Hematopoietic multipotent progenitor cell (in vitro differentiated cells): ENCODE measurements at regions not wholly inside any gene's neighbourhood (a gene's known extent, or its start where the extent isn't known, plus 50 kb on each side); places are given as distances from the start of the nearest gene placed in this dataset.
"Not testable (repeated sequence)": the region's sequence is repeated elsewhere in the genome, so short reads cannot be mapped to it uniquely, and the experiment has no call there.

Experiments
- DNase-seq, 3 donors: peaks; one replicate each; pipeline ENCODE4 v3.0.0-alpha.2; 2011 to 2015; ENCODE audit warnings: low read depth in 2 of 3, low spot score in 2 of 3

- no peak for DNase-seq
Measured at GRCh38 chr2:62335612-62336011, 139.7 kb downstream of the B3GNT2 start.

DNA sequence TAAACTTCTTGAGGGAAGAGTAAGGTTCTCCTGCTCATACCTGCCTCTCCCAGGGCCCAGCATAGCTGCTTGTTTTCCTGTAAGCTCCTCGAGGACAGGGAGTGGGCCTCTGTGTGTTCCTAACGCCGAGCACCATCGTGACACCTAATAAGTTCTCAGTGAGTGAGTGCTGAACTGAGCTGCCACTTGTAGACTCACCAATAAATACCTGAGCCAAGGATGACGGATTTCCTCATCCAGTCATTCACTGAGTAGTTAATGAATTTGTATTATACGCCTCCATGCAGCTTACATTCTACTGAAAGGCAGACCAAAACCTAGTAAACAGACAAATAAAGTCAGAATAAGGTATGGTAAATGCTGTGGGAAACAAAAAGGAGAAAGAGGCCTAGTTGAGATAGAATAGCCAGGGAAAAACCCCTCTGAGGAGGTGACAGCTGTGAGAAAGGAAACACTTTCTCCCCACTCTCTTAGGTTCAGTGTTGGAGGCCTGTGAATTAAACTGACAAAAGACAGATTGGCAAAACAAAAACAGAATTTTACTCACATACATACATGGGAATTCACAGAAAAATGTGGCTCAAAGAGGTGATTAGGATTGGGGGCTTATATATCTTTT is 138.6 kb downstream of the B3GNT2 start:
- no peak for DNase-seq

GRCh38 chr2:62334009-62334408 is 138.1 kb downstream of the B3GNT2 start:
- peak in 1 of 3 donors; percentile 15 for DNase-seq

GRCh38 chr2:62330959-62331358 is 135.0 kb downstream of the B3GNT2 start:
- DNase-seq = no peak

GRCh38 chr2:62329797-62330196 is 133.9 kb downstream of the B3GNT2 start:
- DNase-seq = no peak

DNA sequence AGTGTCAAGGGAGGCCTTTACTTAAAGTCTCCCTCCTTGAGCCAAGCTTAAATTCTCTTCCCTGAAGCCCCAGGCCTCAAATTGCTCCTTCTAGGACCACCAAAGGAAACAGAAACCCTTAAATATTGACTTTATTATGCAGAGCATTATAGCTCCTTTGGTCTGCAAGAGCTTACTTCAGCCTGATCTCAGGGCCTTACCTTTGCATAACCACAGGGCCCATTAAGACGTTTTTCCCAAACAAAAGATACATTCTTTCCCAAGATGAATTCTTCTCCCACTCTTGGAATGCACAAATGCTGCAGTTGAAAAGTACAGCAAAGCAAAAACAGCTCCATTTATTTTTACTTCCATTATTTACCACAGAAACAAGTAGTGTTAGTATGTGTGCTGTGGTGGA is 130.8 kb downstream of the B3GNT2 start:
- DNase-seq = no peak

- no peak for DNase-seq
Measured at GRCh38 chr2:62325398-62325797, 129.5 kb downstream of the B3GNT2 start.

- DNase-seq = no peak
Measured at GRCh38 chr2:62321380-62322289, 125.7 kb downstream of the B3GNT2 start.

DNA sequence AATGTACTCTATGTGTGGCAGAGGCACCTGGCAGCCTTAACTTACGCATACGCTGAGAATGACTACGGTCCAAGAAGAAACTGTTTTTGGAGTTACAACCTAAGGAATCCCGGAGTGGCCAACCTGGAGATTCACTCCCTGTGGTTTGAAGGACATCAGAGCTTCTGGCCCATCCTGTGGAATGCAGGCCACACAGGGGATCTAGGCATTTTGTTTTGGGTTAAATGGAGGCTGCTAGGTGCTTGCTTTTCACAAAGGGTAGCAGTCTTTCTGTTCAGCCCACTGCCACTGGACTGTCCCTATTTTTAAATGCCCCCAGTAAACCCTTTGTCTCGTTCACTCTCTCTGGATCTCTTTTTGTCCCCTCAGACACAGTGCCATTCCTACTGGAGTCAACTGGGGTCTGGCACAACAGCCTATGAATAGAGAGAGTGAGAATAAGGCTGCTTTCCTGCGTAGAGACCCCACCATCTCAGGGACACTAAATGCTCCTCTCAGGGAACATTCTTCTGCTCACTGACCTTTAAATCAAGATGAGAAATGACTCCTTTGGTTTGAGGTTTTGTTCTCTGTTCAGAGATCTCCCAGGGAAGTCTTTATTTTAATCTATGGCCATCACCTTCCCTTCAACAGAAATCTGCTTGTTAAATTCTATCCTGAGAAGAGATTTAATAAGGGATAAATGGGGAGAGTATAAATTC is 124.9 kb downstream of the B3GNT2 start:
- DNase-seq = no peak

DNA sequence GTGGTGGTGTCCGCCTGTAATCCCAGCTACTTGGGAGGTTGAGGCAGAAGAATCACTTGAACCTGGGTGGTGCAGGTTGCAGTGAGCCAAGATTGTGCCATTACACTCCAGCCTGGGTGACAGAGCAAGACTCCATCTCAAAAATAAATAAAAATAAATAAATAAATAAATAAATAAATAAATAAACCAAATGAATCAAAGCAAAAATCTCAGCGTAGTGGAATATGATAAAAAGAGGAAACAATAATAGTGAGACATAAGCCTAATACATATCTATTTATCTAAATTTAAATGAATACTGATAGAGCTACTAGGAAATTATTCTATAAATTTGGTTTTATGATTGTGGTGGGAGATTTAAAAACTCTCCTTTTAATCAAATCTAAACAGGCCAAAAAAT is 124.2 kb downstream of the B3GNT2 start:
- DNase-seq = not testable (repeated sequence)

GRCh38 chr2:62319070-62319469 is 123.2 kb downstream of the B3GNT2 start:
- DNase-seq = no peak

DNA sequence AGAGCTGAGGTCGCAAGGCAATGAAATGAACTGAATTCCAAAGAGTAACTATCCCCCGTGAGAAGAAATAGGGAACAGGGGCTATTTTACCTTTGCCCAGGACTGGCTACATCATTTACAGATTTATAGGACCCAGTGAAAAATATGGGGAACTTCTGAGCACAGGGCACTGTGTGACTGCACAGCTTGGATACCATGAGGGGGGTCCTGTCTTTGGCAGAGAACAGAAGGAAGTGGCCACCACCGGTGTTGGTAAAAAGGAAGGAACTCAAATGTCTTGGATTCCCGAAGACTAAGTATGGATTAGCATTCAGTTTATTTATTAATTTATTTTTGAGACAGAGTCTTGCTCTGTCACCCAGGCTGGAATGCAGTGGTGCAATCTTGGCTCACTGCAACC is 119.6 kb downstream of the B3GNT2 start:
- peak in 1 of 3 donors; percentile 37 for DNase-seq

- DNase-seq = no peak
Measured at GRCh38 chr2:62314291-62314690, 118.4 kb downstream of the B3GNT2 start.

- peak in 1 of 3 donors; percentile 58 for DNase-seq
Measured at GRCh38 chr2:62313449-62314227, 117.7 kb downstream of the B3GNT2 start.

GRCh38 chr2:62309465-62310091 is 113.7 kb downstream of the B3GNT2 start:
- DNase-seq = peak in 2 of 3 donors; percentile 52 to 55

DNA sequence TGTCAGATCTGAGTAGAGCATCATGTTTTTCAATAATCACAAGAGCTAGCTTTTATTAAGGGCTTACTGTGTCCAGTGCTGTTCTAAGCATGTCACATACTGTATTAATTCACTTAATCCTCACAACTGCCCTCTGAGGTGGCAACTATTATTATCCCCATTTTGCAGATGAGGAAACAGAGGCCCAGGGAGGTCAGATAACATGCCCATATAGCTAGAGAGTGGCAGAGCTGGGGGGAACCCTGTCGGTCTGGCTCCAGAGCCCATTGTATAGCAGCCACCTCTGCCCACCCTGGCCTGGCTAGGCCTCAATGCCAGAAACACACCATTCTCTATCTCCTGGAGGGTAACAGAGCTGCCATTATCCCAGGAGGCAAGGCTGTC is 113.2 kb downstream of the B3GNT2 start:
- DNase-seq = no peak

DNA sequence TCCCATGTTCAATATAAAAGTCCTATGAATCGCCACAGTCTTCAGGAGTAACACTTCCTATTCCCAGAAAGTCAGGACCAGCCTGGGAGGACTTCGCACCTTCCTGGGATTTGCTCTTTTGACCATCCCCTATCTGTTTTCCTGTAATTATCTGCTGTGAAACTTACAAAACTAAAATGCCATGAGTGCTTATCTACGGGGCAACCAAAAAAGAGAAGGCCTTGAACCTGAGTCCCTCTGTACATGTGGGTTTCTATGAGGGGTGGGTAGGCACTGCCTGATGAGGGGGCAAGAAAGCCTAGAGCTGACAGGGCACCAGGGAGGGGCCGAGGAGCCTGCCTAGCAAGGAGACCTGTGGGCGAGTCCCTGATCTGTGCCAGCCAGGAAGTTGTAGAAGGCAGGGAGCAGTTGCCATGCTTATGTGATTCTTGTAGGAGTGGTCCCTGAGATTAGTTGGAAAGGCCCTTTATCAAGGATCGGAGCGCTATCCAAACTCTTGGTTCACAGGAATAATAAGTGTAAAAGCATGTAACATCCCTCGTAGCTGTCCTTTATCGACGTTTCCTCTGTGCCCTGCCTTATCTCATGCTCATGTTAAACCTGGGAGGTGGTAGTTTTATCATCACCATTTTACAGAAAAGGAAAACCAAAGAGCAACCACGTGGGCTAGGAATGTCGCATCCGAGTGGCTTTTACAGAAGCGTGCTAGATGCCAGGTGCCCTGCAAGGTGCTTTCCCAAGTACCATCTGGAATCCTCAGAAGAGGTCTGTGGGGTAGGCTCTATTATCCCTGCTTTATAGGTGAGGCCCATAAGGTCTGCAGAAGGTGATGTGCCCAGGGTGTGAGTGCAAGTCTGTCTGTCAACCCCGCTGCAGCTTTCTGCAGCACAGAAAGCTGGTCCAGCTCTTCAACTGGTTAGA is 111.8 kb downstream of the B3GNT2 start:
- no peak for DNase-seq

GRCh38 chr2:62306751-62307468 is 111.0 kb downstream of the B3GNT2 start:
- peak in 2 of 3 donors; percentile 56 to 65 for DNase-seq
